ENCODE measurements at regions not wholly inside any gene's neighbourhood (a gene's known extent, or its start where the extent isn't known, plus 50 kb on each side); places are given as distances from the start of the nearest gene placed in this dataset.

- DNase-seq (ENCODE audit: low spot score), result no peak
Observed at GRCh38 chr1:208587110-208587509, 342.9 kb upstream of the PLXNA2 start.

DNA sequence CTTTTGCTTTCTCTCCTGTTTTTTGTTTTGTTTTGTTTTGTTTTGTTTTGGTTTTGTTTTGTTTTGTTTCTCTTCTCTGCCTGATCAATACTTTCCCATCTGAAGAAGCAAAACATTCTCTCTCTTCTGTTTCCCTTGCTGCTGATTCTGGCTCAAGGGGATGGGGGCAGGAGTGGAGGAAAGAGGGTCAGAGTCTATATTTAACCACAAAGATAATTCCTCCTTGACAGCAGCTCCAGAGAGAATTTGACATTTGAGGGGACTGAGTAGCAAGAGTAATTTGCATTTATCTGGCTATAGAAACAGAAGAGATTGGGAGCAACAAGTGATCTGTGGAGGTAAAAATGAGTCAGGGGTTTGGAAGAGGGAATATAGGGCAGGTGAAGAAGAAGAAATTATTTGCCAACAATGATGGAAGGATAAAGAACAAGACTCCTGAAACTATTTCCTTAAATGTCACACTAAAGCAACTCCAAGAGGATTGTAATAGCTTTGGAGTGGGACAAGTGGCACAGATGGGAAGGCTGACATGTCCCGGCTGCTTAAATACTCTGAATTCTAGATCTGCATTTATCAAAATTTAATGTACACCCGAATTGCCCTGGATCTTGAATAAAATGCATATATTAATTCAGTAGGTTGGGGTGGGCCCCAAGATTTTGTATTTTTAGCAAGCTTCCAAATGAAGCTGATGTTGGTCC is 349.3 kb upstream of the PLXNA2 start:
- DNase-seq (ENCODE audit: low spot score), result no peak

DNA sequence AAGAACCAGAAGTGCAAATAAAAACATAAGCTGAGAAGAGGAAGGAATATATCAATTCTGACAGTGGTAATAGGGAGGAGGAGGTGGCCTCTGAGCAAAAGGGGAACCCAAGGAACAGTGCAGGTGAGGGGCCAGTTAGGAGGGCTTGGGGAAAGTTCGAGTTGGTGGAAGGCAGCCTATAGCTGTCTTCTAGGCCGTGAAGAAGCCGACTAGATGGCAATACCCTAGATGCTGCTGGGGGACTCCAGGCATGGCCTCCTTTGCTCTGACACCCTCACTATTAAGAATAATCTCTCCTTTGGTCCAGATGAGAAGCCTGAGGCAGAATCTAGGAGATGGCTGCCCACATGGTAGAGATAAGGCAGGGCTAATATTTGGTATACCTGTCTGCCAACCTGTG is 351.1 kb upstream of the PLXNA2 start:
- no peak for DNase-seq (ENCODE audit: low spot score)

- no peak for DNase-seq (ENCODE audit: low spot score)
Observed at GRCh38 chr1:208595745-208596144, 351.6 kb upstream of the PLXNA2 start.

- DNase-seq (ENCODE audit: low spot score), result no peak
Observed at GRCh38 chr1:208597571-208597970, 353.4 kb upstream of the PLXNA2 start.

- DNase-seq (ENCODE audit: low spot score), result no peak
Observed at GRCh38 chr1:208598021-208598420, 353.8 kb upstream of the PLXNA2 start.

DNA sequence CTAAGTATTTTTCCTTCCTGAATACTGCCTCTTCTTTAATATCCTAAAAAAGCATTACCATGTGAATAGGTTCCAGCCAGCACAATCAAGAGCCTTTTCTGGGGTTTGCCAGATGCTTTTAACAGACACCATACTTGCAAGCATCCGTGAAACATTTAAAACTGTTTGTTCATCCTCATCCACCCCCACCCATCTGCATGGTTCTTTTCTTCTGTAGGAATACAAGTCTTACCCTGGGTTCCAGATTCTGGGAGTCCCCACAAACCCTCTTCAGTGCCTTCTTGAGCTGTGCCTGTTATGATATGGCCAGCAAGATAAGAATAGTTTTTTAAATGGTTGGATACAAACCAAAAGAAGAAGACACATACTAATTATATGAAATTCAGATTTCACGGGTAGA is 354.9 kb upstream of the PLXNA2 start:
- no peak for DNase-seq (ENCODE audit: low spot score)

DNA sequence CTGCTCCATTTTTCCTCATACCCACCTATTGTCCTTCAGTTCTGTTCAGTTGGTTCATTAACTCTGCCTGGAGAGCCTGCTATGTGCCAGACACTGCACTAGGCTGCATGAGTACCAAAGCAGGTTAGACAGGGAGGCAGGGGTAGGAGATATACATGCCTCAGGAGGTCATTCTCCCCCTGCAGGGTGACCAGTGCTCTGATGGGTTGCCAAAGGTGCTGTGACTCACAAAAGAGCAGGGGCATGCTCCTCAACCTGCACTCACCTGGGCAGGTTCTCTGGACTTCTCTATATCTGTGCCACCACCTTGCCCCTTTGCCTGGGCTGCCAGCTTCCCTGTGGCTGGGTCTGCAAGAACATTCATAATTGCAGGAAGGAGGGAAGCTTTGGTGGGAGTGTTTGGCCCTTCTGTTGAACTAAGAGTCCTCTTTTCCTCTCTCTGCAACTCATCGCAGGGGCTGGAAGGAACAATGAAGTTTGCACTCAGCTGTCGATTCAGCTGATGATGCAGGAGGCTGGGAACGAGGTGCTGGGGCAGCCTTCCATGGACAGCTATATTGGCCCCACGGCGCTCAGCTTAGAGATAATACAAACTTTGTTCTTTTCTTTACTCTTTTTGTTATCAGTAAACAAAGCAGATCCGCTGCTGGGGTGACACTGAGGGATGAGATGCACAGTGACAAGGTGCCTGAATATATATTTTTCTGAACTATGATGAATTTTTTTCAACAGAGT is 356.4 kb upstream of the PLXNA2 start:
- no peak for DNase-seq (ENCODE audit: low spot score)

DNA sequence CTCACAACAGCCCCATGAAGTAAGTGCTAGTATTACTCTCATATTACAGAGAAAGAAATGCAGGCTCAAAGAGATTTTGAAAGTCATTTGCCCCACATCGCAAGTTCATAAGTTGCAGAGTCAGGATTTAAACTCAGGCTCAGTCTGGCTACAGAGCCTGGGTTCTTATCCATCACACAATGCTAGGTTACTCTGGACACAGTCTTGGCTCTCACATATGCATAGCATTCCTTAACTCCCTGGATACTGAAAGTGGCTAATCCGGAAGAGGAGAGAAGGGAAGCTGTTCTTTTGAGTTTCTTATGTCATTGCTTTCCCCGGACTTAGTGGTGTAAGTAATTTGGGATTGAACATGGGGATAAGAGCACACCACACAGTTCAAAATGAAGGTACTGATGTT is 357.4 kb upstream of the PLXNA2 start:
- DNase-seq (ENCODE audit: low spot score), result no peak

- no peak for DNase-seq (ENCODE audit: low spot score)
Observed at GRCh38 chr1:208603721-208604120, 359.5 kb upstream of the PLXNA2 start.

DNA sequence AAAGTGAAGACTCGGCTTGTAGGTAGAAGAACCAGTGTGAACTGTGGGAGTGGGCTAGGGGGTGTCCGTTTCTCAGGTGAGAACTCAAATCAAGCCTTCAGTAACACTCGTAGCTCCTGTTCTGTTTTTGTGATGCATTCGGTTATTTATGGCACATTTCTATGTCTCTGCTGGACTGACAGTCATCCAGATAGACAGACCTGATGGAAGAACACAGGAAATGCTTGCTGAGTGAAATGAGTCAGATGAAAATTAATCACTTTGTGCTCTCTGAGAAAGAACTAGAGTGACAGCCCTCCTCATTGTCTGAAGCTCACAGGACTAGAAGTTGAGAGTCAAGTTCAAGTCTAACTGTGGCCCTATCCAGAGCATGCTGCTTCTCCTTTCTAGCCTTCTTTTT is 360.1 kb upstream of the PLXNA2 start:
- DNase-seq (ENCODE audit: low spot score), result no peak

GRCh38 chr1:208606959-208607358 is 362.8 kb upstream of the PLXNA2 start:
- DNase-seq (ENCODE audit: low spot score), result no peak

DNA sequence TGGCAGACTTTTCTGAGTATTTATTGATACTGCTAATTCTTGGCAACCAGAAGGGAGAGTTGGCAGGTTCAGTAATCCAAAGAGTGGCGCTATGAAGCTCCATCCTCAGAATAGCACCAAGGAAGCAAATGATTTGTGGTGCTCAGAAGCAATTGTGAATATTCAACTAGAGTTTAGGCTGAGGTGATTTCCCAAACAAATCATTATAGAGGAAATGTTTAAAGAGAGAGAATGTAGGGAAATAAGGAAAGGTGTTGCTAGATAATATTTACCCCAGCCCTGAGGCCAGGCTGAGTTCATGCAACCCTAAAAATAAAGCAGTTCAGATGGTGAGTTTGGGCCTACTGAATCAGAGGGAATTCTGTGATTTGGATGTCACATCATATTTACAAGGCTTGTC is 363.4 kb upstream of the PLXNA2 start:
- DNase-seq (ENCODE audit: low spot score), result no peak

GRCh38 chr1:208614610-208615009 is 370.4 kb upstream of the PLXNA2 start:
- no peak for DNase-seq (ENCODE audit: low spot score)

- no peak for DNase-seq (ENCODE audit: low spot score)
Observed at GRCh38 chr1:208615371-208615770, 371.2 kb upstream of the PLXNA2 start.

DNA sequence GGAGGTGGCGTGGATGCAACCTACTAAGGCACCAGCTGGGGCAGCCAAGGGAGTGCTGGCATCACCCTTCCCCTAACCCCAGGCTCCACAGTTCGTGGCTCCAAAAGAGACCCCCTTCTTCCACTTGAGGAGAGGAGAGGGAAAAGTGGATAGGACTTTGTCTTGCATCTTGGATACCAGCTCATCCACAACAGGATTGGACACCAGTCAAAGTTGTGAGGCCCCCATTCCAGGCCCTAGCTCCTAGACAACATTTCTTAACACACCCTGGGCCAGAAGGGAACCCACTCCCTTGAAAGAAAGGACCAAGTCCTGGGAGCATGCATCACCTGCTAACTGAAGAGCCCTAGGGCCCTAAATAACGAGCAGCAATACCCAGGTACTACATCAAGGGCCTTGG is 372.6 kb upstream of the PLXNA2 start:
- no peak for DNase-seq (ENCODE audit: low spot score)

GRCh38 chr1:208628022-208628914 is 384.1 kb upstream of the PLXNA2 start:
- no peak for DNase-seq (ENCODE audit: low spot score)

DNA sequence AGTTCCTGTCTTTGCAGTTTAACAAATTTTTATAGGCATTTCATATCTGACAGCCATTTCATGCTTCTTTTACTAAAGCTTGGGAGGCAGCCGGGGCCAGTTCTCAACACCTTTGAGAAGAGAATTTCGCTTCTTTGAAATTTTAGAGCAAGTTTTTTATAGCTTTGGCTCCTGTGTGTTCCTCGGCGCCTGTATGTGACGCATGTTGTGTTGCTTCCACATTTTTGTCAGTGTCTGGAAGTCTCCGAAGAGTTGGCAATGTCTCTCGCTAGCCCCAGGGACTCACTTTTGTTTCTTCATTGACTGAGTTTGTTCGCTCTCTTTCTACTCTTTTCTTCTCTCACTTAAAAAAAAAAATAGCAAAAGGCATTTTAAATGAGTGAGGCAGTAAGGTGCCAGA is 386.9 kb upstream of the PLXNA2 start:
- DNase-seq (ENCODE audit: low spot score), result no peak

- DNase-seq (ENCODE audit: low spot score), result no peak
Observed at GRCh38 chr1:208631506-208631905, 387.3 kb upstream of the PLXNA2 start.

- no peak for DNase-seq (ENCODE audit: low spot score)
Observed at GRCh38 chr1:208634346-208635140, 390.4 kb upstream of the PLXNA2 start.

DNA sequence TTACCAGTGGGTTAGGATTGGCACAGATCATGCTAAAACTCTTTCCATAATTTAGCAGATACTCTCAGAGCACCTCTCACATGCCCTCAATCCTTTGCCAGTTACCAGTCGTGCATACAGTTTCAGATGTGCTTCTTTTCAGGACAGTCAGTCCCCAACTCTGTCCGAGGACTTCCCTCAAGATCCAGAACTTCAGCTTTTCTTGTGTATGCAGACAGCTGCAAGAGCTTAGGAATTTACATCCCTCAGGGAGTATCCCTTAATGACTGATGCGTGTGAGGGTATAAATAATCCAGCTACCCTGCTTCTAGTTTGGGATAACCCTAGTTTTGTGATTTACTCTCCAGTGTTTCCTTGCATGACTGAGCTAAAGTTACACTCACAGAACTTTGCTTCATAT is 393.0 kb upstream of the PLXNA2 start:
- no peak for DNase-seq (ENCODE audit: low spot score)

- DNase-seq (ENCODE audit: low spot score), result no peak
Observed at GRCh38 chr1:208639382-208639781, 395.2 kb upstream of the PLXNA2 start.
